Fibroblast of pulmonary artery (primary cell): ENCODE measurements at regions not wholly inside any gene's neighbourhood (a gene's known extent, or its start where the extent isn't known, plus 50 kb on each side); places are given as distances from the start of the nearest gene placed in this dataset.

Experiments used
- DNase-seq: peaks from one replicate; pipeline ENCODE4 v3.0.0-alpha.2; 2010; ENCODE audit warnings: low read depth
- H3K4me3 ChIP-seq: replicated peaks from 2 replicates; pipeline ENCODE4 v1.5.1; 2011; ENCODE audit warnings: low read depth, mild to moderate bottlenecking, control low read depth, low read length, moderate library complexity
- TF ChIP-seq, protein P1 (sequence below): IDR thresholded peaks from 2 replicates; pipeline ENCODE4 v1.5.1; 2011; ENCODE audit warnings: mild to moderate bottlenecking, control low read depth, low read length, inconsistent platforms; ENCODE audit errors: missing control alignments

DNA sequence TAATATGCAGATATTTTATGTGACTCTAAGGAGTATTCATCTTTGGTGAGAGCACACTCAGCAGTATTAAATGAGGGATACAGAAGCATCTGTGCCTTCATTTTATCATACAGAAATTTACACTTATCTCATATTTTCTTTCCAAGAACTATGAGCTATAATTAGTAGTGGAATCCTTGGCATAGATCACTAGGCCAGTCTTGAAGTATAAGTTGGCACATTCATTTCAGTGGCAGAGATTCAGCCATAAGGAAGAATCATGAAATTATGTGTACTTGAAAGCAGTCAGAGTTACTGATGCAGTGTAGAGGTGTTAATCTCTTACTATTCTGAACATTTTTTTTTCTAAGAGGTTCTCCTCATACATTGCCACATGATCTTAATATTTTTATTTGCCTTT is 393.6 kb upstream of the GOLIM4 start:
- TF ChIP-seq, protein P1, sequence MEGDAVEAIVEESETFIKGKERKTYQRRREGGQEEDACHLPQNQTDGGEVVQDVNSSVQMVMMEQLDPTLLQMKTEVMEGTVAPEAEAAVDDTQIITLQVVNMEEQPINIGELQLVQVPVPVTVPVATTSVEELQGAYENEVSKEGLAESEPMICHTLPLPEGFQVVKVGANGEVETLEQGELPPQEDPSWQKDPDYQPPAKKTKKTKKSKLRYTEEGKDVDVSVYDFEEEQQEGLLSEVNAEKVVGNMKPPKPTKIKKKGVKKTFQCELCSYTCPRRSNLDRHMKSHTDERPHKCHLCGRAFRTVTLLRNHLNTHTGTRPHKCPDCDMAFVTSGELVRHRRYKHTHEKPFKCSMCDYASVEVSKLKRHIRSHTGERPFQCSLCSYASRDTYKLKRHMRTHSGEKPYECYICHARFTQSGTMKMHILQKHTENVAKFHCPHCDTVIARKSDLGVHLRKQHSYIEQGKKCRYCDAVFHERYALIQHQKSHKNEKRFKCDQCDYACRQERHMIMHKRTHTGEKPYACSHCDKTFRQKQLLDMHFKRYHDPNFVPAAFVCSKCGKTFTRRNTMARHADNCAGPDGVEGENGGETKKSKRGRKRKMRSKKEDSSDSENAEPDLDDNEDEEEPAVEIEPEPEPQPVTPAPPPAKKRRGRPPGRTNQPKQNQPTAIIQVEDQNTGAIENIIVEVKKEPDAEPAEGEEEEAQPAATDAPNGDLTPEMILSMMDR = no peak
- DNase-seq = no peak
- H3K4me3 ChIP-seq = no peak overlapping the region

DNA sequence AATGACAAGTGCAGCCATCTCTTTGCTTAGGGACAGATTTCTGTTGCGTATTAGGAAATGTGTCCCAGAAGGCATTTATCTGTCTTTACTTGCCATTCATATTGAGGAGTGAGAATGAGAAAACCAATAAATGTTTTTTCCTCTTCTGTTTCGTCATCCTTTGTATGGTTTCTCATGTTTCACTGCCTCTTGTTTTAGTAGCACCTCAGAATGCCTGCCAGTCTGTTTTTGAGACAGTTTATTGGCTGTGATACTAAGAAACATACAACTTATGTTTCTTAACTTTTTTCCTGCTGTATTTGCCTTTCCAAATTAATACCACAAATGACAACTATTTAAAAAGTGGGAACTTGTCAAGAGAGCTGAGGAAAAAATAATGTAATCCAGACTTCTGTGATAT is 390.2 kb upstream of the GOLIM4 start:
- H3K4me3 ChIP-seq = no peak overlapping the region
- TF ChIP-seq, protein P1 = no peak
- no peak for DNase-seq

DNA sequence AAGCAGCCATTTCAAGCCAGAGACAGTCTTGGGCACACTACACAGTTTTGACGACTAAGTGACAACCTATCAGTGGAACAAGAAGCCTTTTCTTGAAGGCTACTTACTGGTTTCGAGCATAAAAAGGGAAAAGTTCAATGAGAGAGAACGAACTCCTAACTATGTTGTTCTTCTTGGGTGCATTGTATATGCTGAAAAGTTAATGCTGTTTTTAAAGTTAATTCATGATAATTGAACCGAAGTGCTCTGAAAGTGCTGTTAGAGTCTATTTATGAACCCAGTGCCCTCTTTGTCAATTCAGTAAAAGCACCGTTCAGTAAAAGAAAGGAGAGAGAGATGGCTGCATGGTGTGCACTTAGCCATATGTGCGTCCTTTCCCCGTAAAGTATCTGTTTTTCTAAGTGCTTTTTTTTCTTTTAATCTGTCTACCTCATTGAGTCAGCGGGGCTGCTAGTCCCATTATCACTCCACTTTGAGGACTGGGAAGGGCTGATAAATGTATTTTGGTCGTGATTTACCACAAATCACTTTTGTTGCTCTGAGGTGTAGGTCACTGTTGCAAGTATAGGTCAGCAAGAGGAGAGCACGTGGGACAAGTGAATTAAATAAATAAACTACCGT is 380.7 kb upstream of the GOLIM4 start:
- no peak for DNase-seq
- TF ChIP-seq, protein P1 = no peak

DNA sequence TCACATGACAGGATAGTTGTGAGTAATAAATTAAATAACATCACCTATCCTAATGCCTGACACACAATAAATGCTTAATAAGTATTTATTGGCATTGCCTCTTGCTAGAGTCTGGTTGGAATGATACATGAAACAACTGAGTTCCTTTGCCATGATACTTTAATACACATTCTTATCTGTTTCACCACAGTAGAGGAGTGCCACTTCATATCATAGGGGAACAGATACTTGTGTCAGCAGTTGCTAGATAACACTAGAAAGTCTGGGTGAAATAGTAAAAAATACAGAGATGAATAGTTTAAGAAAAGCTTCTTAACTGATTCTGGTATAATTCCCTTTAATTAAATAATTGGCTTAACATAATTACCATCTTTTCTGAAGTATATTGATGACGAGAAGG is 380.0 kb upstream of the GOLIM4 start:
- no peak overlapping the region for H3K4me3 ChIP-seq
- DNase-seq = no peak
- TF ChIP-seq, protein P1 = no peak

More for the DNA sequence above, 380.7 kb upstream of the GOLIM4 start:
- no peak overlapping the region for H3K4me3 ChIP-seq

DNA sequence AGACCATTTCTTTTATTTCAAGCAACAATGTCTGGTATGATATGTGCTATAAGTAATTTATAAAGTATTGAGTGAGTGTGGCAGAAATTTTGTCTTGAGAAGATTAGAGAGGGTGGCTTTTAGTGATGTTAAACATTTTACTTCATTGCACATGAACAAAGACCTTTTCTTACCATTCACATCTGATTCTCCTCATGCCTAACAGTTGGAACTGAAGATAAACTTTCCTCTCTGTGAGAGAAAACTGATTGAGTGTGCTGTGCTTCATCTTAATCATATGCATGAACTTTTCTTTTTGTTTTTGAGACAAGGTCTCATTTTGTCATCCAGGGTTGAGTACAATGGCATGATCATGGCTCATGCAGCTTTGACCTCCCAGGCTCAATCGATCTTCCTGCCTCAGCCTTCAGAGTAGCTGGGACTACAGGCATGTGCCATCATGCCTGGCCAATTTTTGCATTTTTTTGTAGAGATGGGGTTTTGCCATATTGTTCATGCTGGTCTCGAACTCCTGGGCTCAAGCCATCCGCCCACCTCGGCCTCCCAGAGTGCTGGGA is 377.7 kb upstream of the GOLIM4 start:
- no peak for DNase-seq
- TF ChIP-seq, protein P1 = no peak
- no peak overlapping the region for H3K4me3 ChIP-seq

DNA sequence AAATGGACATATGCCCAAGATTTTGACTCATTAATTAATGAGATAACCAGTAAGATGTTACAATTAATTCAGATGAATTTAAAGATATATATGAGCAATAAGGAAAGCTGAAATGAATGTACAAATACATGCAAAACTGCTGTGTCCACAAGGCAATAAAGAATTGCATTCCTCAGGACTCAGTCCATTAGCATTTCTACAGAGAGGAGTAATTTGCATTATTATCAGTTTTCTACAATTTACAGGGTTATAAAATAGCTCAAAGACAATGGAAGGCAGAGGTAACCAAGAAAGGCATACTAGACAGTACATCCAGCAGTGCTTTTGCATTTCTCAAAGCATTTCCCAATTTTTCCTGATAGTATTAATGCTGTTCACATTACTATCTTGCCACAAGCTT is 377.1 kb upstream of the GOLIM4 start:
- no peak for DNase-seq
- H3K4me3 ChIP-seq = no peak overlapping the region
- TF ChIP-seq, protein P1 = no peak

DNA sequence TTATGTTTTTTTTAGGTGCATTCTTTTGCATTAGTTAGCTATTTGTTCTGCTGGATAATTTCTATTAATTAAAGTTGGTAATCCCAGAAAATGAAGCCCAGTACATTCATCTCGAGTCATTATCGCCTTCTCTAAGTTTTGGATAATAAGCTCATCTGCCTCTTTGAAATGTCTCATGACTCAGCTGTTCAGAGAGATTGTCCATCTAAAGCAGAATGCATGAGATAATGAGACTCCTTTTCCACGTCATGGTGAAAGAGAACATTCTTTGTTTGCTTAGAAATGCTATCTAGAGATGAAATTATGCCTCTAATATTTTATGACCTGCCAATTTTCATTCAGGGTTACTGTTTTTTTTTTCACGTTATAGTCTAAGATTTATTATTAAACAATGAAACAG is 374.7 kb upstream of the GOLIM4 start:
- TF ChIP-seq, protein P1 = no peak
- no peak for DNase-seq
- H3K4me3 ChIP-seq = no peak overlapping the region
